Neuronal stem cell (in vitro differentiated cells): ENCODE measurements at regions not wholly inside any gene's neighbourhood (a gene's known extent, or its start where the extent isn't known, plus 50 kb on each side); places are given as distances from the start of the nearest gene placed in this dataset.
A peak's percentile ranks its signal among the peaks of the same experiment; 100 is the strongest.
"Not testable (repeated sequence)": the region's sequence is repeated elsewhere in the genome, so short reads cannot be mapped to it uniquely, and the experiment has no call there.

Experiments used
- DNase-seq: peaks from one replicate; pipeline ENCODE4 v3.0.0-alpha.2; 2013; ENCODE audit warnings: low spot score
- H2AFZ ChIP-seq: one replicate; pipeline ENCODE4 v1.6.1; 2013; ENCODE audit warnings: mild to moderate bottlenecking, low read length, inconsistent platforms
- H2AK5ac ChIP-seq: 2 replicates; pipeline ENCODE4 v1.6.1; 2013; ENCODE audit warnings: low read depth, mild to moderate bottlenecking, inconsistent platforms, low read length, moderate library complexity, mixed read lengths
- H2BK120ac ChIP-seq: 2 replicates; pipeline ENCODE4 v1.6.1; 2013; ENCODE audit warnings: low read depth, mild to moderate bottlenecking, inconsistent platforms, low read length, moderate library complexity, mixed read lengths
- H2BK12ac ChIP-seq: one replicate; pipeline ENCODE4 v1.6.1; 2013; ENCODE audit warnings: low read length, inconsistent platforms
- H2BK15ac ChIP-seq: 2 replicates; pipeline ENCODE4 v1.6.1; 2013; ENCODE audit warnings: mild to moderate bottlenecking, low read length, inconsistent platforms, mixed read lengths
- H2BK5ac ChIP-seq: one replicate; pipeline ENCODE4 v1.6.1; 2013; ENCODE audit warnings: inconsistent platforms, mild to moderate bottlenecking, low read length, moderate library complexity
- H3K14ac ChIP-seq: one replicate; pipeline ENCODE4 v1.6.1; 2013; ENCODE audit warnings: low read length, inconsistent platforms
- H3K18ac ChIP-seq: 2 replicates; pipeline ENCODE4 v1.6.1; 2013; ENCODE audit warnings: low read length, inconsistent platforms
- H3K23ac ChIP-seq: 2 replicates; pipeline ENCODE4 v1.6.1; 2013; ENCODE audit warnings: low read depth, mild to moderate bottlenecking, mixed read lengths, low read length, inconsistent platforms; ENCODE audit not compliant: poor library complexity
- H3K27ac ChIP-seq: replicated peaks from 3 replicates; pipeline ENCODE4 v1.5.1; 2013; ENCODE audit warnings: low read length, inconsistent platforms
- H3K27me3 ChIP-seq, 3 experiments: 2 replicates each; pipeline ENCODE4 v1.6.1; 2013; ENCODE audit warnings: low read length in 3 of 3, mild to moderate bottlenecking in 2 of 3, inconsistent platforms in 1 of 3, low read depth in 1 of 3, mixed read lengths in 1 of 3, moderate library complexity in 1 of 3; ENCODE audit not compliant: control insufficient read depth in 3 of 3, insufficient read depth in 3 of 3
- H3K36me3 ChIP-seq, 2 donors: replicated peaks in 1 of 2; 2 replicates each; pipeline ENCODE4 v1.6.1; 2013; ENCODE audit warnings: low read length in 2 of 2; ENCODE audit not compliant: control insufficient read depth in 2 of 2, insufficient read depth in 2 of 2
- H3K4ac ChIP-seq: 2 replicates; pipeline ENCODE4 v1.6.1; 2013; ENCODE audit warnings: inconsistent platforms, mild to moderate bottlenecking, low read length, moderate library complexity
- H3K4me1 ChIP-seq, 2 donors: 1 replicate in 1 of 2; 2 replicates in 1 of 2; pipeline ENCODE4 v1.6.1; 2013; ENCODE audit warnings: low read length in 2 of 2, low read depth in 1 of 2; ENCODE audit not compliant: control insufficient read depth in 2 of 2, insufficient read depth in 1 of 2
- H3K4me2 ChIP-seq: one replicate; pipeline ENCODE4 v1.6.1; 2013; ENCODE audit warnings: mild to moderate bottlenecking, low read length, inconsistent platforms; ENCODE audit not compliant: insufficient read depth, poor library complexity, severe bottlenecking
- H3K4me3 ChIP-seq, 2 donors: 2 replicates each; pipeline ENCODE4 v1.5.1; 2013; ENCODE audit warnings: low read length in 2 of 2, mild to moderate bottlenecking in 2 of 2, inconsistent platforms in 1 of 2, moderate library complexity in 1 of 2
- H3K79me1 ChIP-seq: one replicate; pipeline ENCODE4 v1.6.1; 2013; ENCODE audit warnings: low read depth, mild to moderate bottlenecking, inconsistent platforms, low read length, moderate library complexity
- H3K9ac ChIP-seq: one replicate; pipeline ENCODE4 v1.6.1; 2013; ENCODE audit warnings: mild to moderate bottlenecking, low read depth, low read length, inconsistent platforms; ENCODE audit not compliant: poor library complexity
- H3K9me3 ChIP-seq, 2 donors: replicated peaks in 1 of 2; 2 replicates each; pipeline versions ENCODE3 to v1.6.1; 2013; ENCODE audit warnings: low read length in 2 of 2, mild to moderate bottlenecking in 2 of 2, inconsistent platforms in 1 of 2, low read depth in 1 of 2, mixed read lengths in 1 of 2, moderate library complexity in 1 of 2; ENCODE audit not compliant: control insufficient read depth in 2 of 2, insufficient read depth in 1 of 2
- H4K8ac ChIP-seq: one replicate; pipeline ENCODE4 v1.6.1; 2013; ENCODE audit warnings: low read depth, mild to moderate bottlenecking, inconsistent platforms, low read length, moderate library complexity
- H4K91ac ChIP-seq: one replicate; pipeline ENCODE4 v1.6.1; 2013; ENCODE audit warnings: low read length, low read depth, mild to moderate bottlenecking, inconsistent platforms; ENCODE audit not compliant: poor library complexity
- WGBS, 2 donors: extraction: QIAGEN DNeasy Blood & Tissue Kit; methylation state at CpG; one replicate each; pipeline ENCODE4 v1.1.7; 2013; ENCODE audit warnings: missing lambda C conversion rate in 2 of 2, mixed read lengths in 1 of 2; ENCODE audit not compliant: insufficient read length in 2 of 2, insufficient replicate concordance in 1 of 2; ENCODE audit errors: extremely low coverage in 2 of 2; 5-methylcytosine and 5-hydroxymethylcytosine counted together

DNA sequence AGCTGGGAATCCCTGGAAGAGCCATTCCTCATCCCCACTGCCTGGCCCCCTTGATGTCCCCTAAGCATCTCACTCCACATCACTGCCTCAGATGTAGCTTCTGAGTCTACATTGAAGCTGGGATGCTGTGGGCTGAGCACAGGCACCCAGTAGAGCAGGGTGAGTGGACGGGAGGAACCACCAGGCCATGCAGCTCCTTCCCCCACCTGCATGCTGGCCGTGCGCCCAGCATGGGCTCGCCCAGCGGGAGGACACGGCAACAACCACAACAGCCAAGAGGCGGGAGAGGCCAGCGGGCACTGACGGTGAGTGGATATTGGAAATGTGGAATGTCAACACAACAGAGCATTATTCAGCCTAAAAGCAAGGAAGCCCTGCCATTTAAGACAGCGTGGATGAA is 310.9 kb downstream of the ADGRD1 start:
- WGBS, 2 donors = no CpG with 5 or more reads among the region's 10 CpGs
- H3K9me3 ChIP-seq = no peaks in the 10 kb centered on the region
- H3K27ac ChIP-seq = no peak overlapping the region
- peak overlapping the region; percentile 95 for H3K23ac ChIP-seq
- peak overlapping the region; percentile 89 for H3K18ac ChIP-seq
- H3K4me2 ChIP-seq = no peak overlapping the region
- no peaks in the 10 kb centered on the region for H3K27me3 ChIP-seq
- H2AFZ ChIP-seq = no peak overlapping the region
- H3K4me1 ChIP-seq = peaks cover 0 to 5% of the 10 kb centered on the region in 2 donors
- H3K36me3 ChIP-seq = no peaks in the 10 kb centered on the region
- H2BK120ac ChIP-seq = no peak overlapping the region
- no peak overlapping the region for H2AK5ac ChIP-seq
- peaks cover 2% of the 10 kb centered on the region for H3K79me1 ChIP-seq
- H2BK12ac ChIP-seq = no peak overlapping the region
- no peak overlapping the region for H3K4me3 ChIP-seq
- H3K9ac ChIP-seq = peak overlapping the region; percentile 70
- H3K14ac ChIP-seq = peak overlapping the region; percentile 56
- no peak overlapping the region for H3K4ac ChIP-seq
- no peak for DNase-seq
- H2BK5ac ChIP-seq = no peak overlapping the region
- no peak overlapping the region for H2BK15ac ChIP-seq
- H4K91ac ChIP-seq = no peak overlapping the region
- H4K8ac ChIP-seq = no peak overlapping the region

GRCh38 chr12:131266591-131267467 is 313.1 kb downstream of the ADGRD1 start:
- Histone ChIP-seq H3K9ac (no peak overlapping the region), H3K36me3 (no peaks in the 10 kb centered on the region), H2BK5ac (no peak overlapping the region), H2AFZ (no peak overlapping the region), H3K23ac (peak overlapping the region; percentile 1), H3K4me3 (no peak overlapping the region), H4K8ac (no peak overlapping the region), H2BK15ac (no peak overlapping the region), H3K18ac (peak overlapping the region; percentile 20), H3K27me3 (no peaks in the 10 kb centered on the region), H3K4me1 (peaks cover 0 to 5% of the 10 kb centered on the region in 2 donors), H3K79me1 (peaks cover 2% of the 10 kb centered on the region), H3K14ac (peak overlapping the region; percentile 82), H3K9me3 (no peaks in the 10 kb centered on the region), H2BK120ac (no peak overlapping the region), H2BK12ac (peak overlapping the region; percentile 8), H3K4ac (no peak overlapping the region), H4K91ac (peak overlapping the region; percentile 65), H3K27ac (no peak overlapping the region), H3K4me2 (no peak overlapping the region), H2AK5ac (peak overlapping the region; percentile 84)
- DNase-seq = no peak
- WGBS, 2 donors = no CpG with 5 or more reads among the region's 19 CpGs

- no peak overlapping the region for H3K4me2 ChIP-seq
- H2BK12ac ChIP-seq = no peak overlapping the region
- WGBS, 2 donors = no CpG with 5 or more reads among the region's 3 CpGs
- no peak for DNase-seq
- H3K4me3 ChIP-seq = no peak overlapping the region
- H3K4me1 ChIP-seq = peaks cover 0 to 4% of the 10 kb centered on the region in 2 donors
- H3K23ac ChIP-seq = no peak overlapping the region
- H2AK5ac ChIP-seq = peak overlapping the region; percentile 60
- H4K8ac ChIP-seq = no peak overlapping the region
- no peak overlapping the region for H2BK120ac ChIP-seq
- no peak overlapping the region for H3K27ac ChIP-seq
- H3K9ac ChIP-seq = no peak overlapping the region
- no peak overlapping the region for H2AFZ ChIP-seq
- H2BK5ac ChIP-seq = no peak overlapping the region
- no peaks in the 10 kb centered on the region for H3K27me3 ChIP-seq
- no peaks in the 10 kb centered on the region for H3K36me3 ChIP-seq
- peak overlapping the region; percentile 27 for H3K18ac ChIP-seq
- H2BK15ac ChIP-seq = no peak overlapping the region
- H3K14ac ChIP-seq = no peak overlapping the region
- no peaks in the 10 kb centered on the region for H3K9me3 ChIP-seq
- H3K79me1 ChIP-seq = peaks cover 2% of the 10 kb centered on the region
- H3K4ac ChIP-seq = no peak overlapping the region
- H4K91ac ChIP-seq = no peak overlapping the region
These were observed 313.9 kb downstream of the ADGRD1 start for GRCh38 chr12:131267576-131267975.

GRCh38 chr12:131268123-131268522 is 314.4 kb downstream of the ADGRD1 start:
- H2BK120ac ChIP-seq, H4K91ac ChIP-seq, DNase-seq, H3K4me3 ChIP-seq, H3K14ac ChIP-seq, H3K27ac ChIP-seq, H3K27me3 ChIP-seq, H4K8ac ChIP-seq, H3K18ac ChIP-seq, H2BK15ac ChIP-seq, H2AK5ac ChIP-seq, H3K4ac ChIP-seq, H3K9ac ChIP-seq, H3K79me1 ChIP-seq, H2BK12ac ChIP-seq, H3K23ac ChIP-seq, H3K4me2 ChIP-seq, H3K9me3 ChIP-seq, H2AFZ ChIP-seq, H2BK5ac ChIP-seq, H3K36me3 ChIP-seq, H3K4me1 ChIP-seq: not testable (repeated sequence)
- WGBS, 2 donors = no CpG with 5 or more reads among the region's 7 CpGs
